ENCODE measurements at regions not wholly inside any gene's neighbourhood (a gene's known extent, or its start where the extent isn't known, plus 50 kb on each side); places are given as distances from the start of the nearest gene placed in this dataset.

GRCh38 chr14:80434574-80435321, 223.4 kb upstream of the DIO2 start:
- no peak for TF ChIP-seq CTCF (IDR thresholded peaks at IDR 0.05)
- TF ChIP-seq POLR2A (IDR thresholded peaks at IDR 0.05): no peak

All from right lobe of liver (tissue), 4 donors.